Fibroblast of villous mesenchyme (primary cell): ENCODE measurements at regions not wholly inside any gene's neighbourhood (a gene's known extent, or its start where the extent isn't known, plus 50 kb on each side); places are given as distances from the start of the nearest gene placed in this dataset.
A peak's percentile ranks its signal among the peaks of the same experiment; 100 is the strongest.
"Not testable (repeated sequence)": the region's sequence is repeated elsewhere in the genome, so short reads cannot be mapped to it uniquely, and the experiment has no call there.

Experiments used
- DNase-seq: peaks from one replicate; pipeline ENCODE4 v3.0.0-alpha.2; 2010; ENCODE audit warnings: low read depth
- H3K4me3 ChIP-seq: 2 replicates; pipeline ENCODE4 v1.5.1; 2011; ENCODE audit warnings: low read depth, mild to moderate bottlenecking, low read length
- TF ChIP-seq, protein P1 (sequence below): IDR thresholded peaks from 2 replicates; pipeline ENCODE4 v1.5.1; 2012; ENCODE audit warnings: low read depth, mild to moderate bottlenecking, low read length; ENCODE audit not compliant: insufficient read depth

GRCh38 chr11:70597751-70598625 is 199.7 kb downstream of the CTTN start:
- TF ChIP-seq, protein P1, sequence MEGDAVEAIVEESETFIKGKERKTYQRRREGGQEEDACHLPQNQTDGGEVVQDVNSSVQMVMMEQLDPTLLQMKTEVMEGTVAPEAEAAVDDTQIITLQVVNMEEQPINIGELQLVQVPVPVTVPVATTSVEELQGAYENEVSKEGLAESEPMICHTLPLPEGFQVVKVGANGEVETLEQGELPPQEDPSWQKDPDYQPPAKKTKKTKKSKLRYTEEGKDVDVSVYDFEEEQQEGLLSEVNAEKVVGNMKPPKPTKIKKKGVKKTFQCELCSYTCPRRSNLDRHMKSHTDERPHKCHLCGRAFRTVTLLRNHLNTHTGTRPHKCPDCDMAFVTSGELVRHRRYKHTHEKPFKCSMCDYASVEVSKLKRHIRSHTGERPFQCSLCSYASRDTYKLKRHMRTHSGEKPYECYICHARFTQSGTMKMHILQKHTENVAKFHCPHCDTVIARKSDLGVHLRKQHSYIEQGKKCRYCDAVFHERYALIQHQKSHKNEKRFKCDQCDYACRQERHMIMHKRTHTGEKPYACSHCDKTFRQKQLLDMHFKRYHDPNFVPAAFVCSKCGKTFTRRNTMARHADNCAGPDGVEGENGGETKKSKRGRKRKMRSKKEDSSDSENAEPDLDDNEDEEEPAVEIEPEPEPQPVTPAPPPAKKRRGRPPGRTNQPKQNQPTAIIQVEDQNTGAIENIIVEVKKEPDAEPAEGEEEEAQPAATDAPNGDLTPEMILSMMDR = no peak
- peak; percentile 12 for DNase-seq
- no peak overlapping the region for H3K4me3 ChIP-seq

DNA sequence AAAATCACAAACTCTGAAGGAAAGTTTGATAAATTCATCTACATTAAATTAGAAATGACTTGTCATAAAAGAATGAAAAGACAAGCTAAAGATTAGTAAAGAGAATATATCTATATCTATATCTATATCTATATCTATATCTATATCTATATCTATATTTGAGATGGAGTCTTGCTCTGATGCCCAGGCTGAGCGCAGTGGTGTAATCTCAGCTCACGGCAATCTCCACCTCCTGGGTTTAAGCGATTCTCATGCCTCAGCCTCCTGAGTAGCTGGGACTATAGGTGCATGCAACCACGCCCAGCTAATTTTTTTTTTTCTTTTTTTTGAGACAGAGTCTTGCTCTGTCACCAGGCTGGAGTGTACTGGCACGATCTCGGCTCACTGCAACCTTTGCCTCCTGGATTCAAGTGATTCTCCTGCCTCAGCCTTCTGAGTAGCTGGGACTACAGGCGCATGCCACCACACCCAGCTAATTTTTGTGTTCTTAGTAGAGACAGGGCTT is 202.6 kb downstream of the CTTN start:
- H3K4me3 ChIP-seq, DNase-seq: not testable (repeated sequence)

GRCh38 chr11:70601861-70602538 is 203.7 kb downstream of the CTTN start:
- H3K4me3 ChIP-seq = no peak overlapping the region
- TF ChIP-seq, protein P1 = no peak
- DNase-seq = no peak

DNA sequence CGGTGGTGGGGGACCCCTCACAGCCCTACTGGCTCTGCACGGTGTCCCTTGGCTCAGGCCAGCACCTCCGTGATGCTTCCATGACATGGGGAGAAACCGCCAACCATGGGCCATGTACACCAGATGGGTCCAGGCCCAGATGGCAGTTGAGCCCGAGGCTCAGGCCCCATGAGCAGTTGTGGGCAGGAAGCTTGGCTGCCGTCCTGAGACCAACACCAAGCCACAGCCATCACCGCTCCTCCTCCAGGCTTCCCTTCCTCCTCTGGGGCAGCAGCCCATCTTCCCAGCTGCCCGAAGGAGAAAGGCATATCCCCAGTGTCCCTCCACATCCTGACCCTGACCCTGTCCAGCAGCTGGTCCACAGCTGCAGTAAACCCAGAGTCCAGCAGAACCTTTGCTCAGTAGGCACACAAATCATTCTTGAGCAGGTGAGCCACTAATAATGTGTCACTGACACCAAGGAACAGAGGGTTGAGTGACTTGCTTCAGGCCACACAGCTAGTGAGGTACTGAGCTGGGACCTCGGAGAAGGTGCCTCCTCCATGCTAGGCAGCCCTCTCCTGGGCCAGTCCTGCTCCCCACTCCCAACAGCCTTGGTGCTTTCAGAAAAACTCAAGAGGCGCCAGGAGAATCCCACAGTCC is 204.9 kb downstream of the CTTN start:
- TF ChIP-seq, protein P1 = no peak
- no peak overlapping the region for H3K4me3 ChIP-seq
- DNase-seq = no peak

DNA sequence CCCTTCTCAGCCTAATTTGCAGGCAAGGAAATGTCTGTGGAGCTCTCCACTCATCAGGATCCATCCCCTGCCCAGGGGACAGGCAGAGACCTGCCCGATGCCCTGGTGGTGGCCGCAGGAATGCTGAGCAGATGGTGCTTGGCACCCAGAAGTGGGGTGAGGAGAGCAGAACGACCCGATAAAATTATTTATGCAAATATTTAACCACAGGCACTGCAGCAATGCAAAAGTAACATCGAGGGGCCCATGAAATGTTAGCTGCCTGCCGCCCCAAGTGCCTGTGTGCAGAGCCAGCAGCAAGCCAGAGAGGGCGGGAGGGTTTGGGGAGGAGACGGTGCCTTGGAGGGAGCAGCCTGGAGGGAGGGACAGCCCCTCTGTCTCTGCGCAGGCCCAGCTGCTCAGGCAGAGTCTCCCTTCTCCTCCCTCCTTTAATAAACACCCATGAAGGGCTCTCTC is 205.5 kb downstream of the CTTN start:
- no peak for DNase-seq
- H3K4me3 ChIP-seq = no peak overlapping the region
- TF ChIP-seq, protein P1 = no peak

- DNase-seq = no peak
- no peak overlapping the region for H3K4me3 ChIP-seq
- TF ChIP-seq, protein P1 = no peak
These were observed 205.9 kb downstream of the CTTN start for GRCh38 chr11:70604221-70604620.
